HG03521 (cell line): ENCODE measurements at regions not wholly inside any gene's neighbourhood (a gene's known extent, or its start where the extent isn't known, plus 50 kb on each side); places are given as distances from the start of the nearest gene placed in this dataset.
"Not testable (repeated sequence)": the region's sequence is repeated elsewhere in the genome, so short reads cannot be mapped to it uniquely, and the experiment has no call there.

ENCODE experiments used
- ATAC-seq: cut with Tn5 transposase; IDR thresholded peaks from one replicate; pipeline ENCODE4 v1.9.1; 2021; ENCODE audit warnings: mild to moderate bottlenecking, moderate library complexity; ENCODE audit not compliant: unreplicated experiment

GRCh38 chr15:93384886-93385285 is 295.9 kb upstream of the RGMA start:
- ATAC-seq = no peak

- ATAC-seq = no peak
Measured at GRCh38 chr15:93382200-93382820, 293.3 kb upstream of the RGMA start.

- ATAC-seq = no peak
Measured at GRCh38 chr15:93378558-93378957, 289.5 kb upstream of the RGMA start.

- no peak for ATAC-seq
Measured at GRCh38 chr15:93372865-93373223, 283.8 kb upstream of the RGMA start.

- ATAC-seq = no peak
Measured at GRCh38 chr15:93372208-93372864, 283.3 kb upstream of the RGMA start.

GRCh38 chr15:93366387-93367100 is 277.5 kb upstream of the RGMA start:
- no peak for ATAC-seq

GRCh38 chr15:93362821-93363220 is 273.8 kb upstream of the RGMA start:
- ATAC-seq = no peak

GRCh38 chr15:93362203-93362602 is 273.2 kb upstream of the RGMA start:
- ATAC-seq = no peak

- ATAC-seq = no peak
Measured at GRCh38 chr15:93361703-93362102, 272.7 kb upstream of the RGMA start.

GRCh38 chr15:93360976-93361375 is 272.0 kb upstream of the RGMA start:
- no peak for ATAC-seq

GRCh38 chr15:93360318-93360717 is 271.3 kb upstream of the RGMA start:
- no peak for ATAC-seq

GRCh38 chr15:93359425-93360131 is 270.6 kb upstream of the RGMA start:
- no peak for ATAC-seq

- ATAC-seq = no peak
Measured at GRCh38 chr15:93359060-93359408, 270.0 kb upstream of the RGMA start.

- ATAC-seq = no peak
Measured at GRCh38 chr15:93358166-93359059, 269.4 kb upstream of the RGMA start.

GRCh38 chr15:93348711-93349545 is 259.9 kb upstream of the RGMA start:
- no peak for ATAC-seq

- ATAC-seq = no peak
Measured at GRCh38 chr15:93347986-93348385, 259.0 kb upstream of the RGMA start.

GRCh38 chr15:93345981-93346380 is 257.0 kb upstream of the RGMA start:
- no peak for ATAC-seq

GRCh38 chr15:93343402-93343801 is 254.4 kb upstream of the RGMA start:
- ATAC-seq = not testable (repeated sequence)

GRCh38 chr15:93341164-93341563 is 252.2 kb upstream of the RGMA start:
- no peak for ATAC-seq

GRCh38 chr15:93340406-93340805 is 251.4 kb upstream of the RGMA start:
- no peak for ATAC-seq
